AML-193 (cell line): ENCODE measurements at regions not wholly inside any gene's neighbourhood (a gene's known extent, or its start where the extent isn't known, plus 50 kb on each side); places are given as distances from the start of the nearest gene placed in this dataset.
"Not testable (repeated sequence)": the region's sequence is repeated elsewhere in the genome, so short reads cannot be mapped to it uniquely, and the experiment has no call there.

Experiments
- DNase-seq, 2 experiments: peaks; one replicate each; lab custom pipeline; 2025; lab: John Stamatoyannopoulos, UW

DNA sequence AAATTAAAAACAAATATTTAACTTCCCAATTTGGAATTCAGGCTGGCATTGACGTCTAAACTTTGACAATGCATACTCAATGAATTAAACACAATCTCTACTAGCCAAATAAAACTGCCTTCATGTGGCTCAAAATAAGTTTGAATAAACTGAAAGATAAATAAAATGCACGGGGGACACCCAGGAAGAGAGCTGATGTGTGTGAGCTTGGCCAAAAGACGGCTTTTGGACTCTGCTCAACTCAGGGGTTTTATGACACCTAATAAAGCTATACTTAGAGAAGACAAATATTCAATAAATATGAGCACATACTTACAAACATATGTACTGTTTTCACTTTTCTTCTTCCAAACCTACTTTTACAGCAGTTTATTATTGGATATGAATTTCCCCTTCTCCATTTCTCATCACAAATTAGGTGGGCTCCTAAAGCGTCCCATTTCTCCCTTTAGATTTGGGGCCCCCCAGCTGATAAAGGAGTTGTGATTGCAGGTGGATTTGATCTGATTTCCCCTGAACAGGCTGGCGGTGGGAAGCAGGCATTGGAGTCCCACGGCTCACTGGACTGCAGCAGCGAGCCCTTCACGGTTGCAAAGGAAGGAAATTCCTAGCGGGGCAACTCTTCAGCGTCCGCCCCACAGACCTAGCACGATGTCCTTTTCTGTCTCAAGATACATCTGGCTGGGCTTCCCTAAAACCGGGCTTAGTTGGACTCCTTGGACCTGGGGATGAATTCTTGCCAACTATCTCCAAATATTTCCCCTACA lies 79.6 kb downstream of the INSIG1 start:
- no peak for DNase-seq

DNA sequence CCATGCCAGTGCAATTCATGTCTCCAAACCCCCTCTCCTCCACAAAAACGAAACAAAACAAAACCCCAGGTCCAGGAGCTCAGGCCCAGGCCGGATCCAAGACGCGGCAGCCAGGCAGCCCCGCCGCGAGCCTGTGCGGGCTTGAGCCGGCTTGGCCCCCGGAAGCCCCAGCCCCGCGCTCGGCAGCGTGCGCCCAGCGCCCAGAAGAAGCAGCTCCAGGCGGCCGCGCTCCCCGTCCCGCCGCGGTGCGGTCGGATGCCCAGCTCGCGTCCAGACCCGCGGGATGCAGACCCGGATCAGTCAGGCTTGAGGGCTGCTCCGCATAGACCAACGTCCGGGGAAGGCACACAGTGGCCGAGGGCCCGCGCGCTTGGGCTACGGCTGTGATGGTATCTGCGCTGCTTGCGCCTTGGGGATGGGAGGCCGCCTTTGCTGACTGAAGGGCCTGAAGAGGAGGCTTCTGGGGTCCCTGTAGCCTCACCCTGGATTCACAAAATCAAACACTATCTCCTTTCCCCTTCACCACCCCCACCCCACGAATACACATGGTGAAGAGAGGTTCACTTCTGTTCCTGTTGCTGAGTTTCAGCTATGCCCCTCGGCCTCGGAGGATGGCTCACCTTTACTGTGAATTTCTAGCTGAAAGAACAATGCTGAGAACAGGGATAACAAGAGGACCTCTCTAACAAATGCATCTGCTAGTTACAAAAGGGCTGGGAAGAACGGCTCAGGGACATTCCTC lies 79.9 kb upstream of the EN2 start:
- DNase-seq: no peak

DNA sequence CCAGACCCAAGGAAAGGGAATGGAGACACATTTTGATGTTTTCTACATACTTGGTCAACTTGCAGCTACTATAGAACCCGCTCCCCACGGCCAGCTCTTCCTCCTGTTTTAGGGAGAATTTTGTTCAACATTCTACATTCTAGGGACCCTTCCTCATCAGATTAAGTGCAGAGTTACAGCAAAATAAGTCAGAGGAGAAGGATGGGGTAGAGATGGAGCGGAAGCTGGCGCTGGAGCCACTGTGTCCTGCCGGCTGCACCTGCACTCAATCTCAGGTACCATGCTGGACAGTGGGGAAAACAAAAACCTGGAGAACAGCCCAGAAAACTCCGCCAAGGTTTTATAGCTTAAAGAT lies 79.4 kb upstream of the EN2 start:
- DNase-seq: no peak

DNA sequence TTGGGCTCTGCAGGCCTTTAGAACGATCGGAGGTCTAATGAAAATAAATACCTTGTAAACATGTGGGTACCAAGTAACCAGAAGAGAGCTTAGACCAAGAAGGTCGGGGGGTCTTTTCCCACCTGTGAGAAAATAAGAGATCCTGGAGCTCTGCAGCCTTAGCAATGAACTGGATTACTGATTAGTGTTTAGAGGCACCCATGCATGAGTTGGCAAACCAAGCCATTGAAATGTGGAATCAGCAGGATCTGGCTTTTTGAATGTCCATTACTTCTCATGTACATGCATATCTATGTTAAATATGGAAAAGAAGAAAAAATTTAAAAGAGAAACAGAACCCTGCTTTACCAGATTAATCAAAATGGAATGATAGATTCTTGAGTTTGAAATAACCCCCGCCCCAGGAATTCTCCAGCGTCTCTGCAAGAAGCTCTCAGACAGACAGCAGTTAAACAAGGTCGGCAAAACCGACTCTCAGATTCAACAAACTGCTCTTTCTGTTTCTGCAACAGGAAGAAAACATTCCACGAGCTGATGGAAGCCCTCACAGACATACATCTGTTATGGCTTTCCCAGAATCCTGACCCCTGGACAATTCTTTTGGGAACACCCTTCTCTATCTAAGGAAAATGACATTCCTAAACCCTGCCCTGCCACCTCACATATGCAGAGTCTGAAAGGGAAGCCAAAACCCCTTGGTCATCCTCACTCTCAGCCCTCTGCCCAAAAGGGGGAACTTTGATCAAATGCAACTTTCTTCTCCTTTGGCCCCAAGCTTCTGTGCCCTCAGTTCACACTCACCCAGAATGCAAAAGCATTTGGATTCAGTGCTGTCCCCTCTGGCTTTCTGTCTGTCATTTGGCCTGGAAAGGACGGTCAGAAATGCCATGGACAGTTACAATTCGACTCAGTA lies 78.7 kb upstream of the EN2 start:
- DNase-seq: peak; percentile 42 to 44

DNA sequence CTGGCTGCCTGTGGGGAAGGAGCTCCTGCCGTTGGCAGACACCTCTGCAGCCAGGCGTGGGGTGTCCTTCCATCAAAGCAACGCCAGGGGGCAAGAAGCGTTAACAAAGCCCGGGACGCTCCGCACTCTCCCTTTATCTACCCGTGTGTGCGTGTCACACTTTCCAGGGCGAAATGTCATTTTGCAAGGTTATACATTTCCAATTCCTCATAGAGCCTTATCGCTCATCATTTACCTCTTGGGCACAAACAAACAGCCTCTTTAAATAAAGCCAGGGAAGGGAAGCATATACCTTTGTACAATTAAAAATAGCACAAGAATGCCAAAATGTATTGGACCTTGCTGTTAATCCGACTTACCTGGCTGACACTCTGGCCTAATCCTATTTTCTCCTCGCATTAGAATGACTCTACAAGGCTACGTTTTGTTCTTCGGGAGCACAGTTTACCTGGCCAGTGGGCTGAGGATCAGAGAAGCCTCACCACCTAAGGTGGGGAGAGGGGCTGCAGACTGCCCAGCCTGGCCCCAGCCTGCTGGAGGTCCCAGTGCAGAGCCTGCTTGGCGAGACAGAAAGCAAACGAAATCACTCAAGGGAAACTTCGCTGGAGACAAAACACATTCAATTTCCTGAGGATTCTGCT lies 77.6 kb upstream of the EN2 start:
- peak; percentile 70 to 72 for DNase-seq

DNA sequence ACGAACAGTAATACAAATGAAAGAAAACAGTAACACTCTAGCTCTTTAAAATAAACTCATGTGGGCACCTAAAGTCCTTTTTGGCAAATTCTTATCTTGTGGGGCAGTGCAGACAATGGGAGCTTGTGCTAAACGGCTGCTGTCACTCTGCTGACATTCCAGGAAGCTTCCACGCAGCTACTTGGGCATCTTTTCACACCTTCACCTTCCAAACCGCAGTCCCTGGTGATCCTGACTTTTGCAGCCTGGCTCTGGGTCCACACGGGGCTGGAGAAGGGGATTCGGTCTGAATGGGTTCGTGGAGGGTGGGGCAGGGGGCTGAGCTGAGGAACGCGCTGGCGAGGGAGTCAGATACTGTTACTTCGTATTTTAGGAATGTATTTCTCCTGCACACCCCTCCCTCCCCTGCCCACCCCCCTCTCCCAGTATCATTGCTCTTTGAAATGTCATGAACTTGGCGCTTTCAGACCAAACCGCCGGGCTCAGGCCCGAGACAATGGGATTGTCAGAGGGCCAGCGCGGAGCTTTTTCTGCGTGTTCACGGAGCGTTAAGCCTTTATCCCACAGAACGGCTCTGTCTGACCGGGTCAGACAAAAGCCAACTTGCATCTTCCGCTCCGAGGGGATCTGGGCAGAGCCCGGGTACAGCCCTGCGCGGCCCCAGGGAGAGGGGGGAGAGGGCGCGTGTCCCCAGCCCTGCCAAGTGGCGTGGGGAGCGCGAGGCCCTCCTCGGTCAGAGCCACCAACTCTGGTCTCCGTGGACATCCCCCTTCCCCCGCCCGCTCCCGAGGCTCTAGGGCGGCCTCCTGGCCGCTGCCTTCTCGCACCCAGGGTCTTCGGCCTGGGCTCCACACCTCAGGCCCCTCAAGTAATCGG lies 76.7 kb upstream of the EN2 start:
- no peak for DNase-seq

DNA sequence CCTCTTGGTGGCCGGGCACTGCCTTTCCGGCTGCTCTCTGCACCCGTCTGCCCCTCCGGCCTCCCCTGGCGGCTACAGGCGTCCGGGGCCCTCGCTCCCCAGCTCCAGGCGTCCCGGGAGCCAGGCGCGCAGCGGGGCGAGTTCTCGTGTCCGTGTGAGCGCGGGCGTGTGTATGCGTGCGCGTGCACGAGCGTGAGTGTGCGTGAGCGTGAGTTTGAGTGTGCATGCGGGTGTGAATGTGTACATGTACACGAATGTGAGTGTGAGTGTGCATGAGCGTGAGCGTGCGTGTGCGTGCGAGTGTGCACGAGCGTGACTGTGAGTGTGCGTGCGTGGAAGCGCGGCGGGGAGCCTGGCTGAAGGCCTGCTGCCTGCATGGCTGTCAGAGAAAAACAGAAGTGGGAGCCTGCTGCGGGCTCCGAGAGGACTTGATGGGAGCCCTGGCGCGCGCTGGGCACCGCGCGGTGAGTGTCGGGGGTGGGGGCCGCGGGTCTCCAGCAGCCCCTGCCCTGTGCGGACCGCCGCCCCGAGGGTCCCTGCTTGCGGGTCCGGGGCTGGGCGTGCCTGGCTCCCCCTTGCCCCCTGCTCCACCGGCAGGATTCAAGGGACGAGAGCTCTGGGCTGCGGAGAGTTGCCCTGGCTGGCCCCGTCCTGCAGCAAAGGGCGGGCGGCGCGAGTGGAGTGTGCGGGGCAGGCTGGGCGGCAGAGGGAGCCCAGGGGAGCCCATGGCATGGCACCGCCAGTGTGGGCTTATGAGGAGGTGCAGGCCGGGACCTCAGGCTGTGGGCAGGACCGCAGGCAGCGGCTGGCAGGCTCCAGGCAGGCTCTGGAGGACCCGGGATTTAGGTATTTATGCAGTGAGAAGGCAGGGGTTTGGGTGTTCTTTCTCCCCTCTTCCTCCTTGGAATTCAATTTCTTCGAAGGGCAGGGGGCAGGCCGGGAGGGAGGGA lies 75.8 kb upstream of the EN2 start:
- DNase-seq: no peak

DNA sequence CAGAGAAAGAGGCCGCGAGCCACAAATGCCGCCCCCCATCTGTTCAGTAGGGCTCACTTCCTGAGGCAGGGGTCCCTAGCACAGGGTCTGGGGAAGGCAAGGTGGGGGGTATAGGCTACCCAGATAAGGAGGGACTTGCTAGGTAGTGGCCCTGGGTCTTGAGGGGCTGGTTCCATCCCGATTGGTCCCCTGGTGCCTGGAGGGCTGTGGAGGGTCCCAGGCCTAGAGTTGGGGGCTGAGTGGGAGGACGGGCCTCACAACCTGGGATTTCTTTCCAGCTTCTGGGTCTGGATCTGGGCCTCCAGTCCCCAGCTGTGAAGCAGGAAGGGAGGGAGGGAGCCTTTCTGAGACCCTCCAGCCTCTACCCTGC lies 75.1 kb upstream of the EN2 start:
- no peak for DNase-seq

DNA sequence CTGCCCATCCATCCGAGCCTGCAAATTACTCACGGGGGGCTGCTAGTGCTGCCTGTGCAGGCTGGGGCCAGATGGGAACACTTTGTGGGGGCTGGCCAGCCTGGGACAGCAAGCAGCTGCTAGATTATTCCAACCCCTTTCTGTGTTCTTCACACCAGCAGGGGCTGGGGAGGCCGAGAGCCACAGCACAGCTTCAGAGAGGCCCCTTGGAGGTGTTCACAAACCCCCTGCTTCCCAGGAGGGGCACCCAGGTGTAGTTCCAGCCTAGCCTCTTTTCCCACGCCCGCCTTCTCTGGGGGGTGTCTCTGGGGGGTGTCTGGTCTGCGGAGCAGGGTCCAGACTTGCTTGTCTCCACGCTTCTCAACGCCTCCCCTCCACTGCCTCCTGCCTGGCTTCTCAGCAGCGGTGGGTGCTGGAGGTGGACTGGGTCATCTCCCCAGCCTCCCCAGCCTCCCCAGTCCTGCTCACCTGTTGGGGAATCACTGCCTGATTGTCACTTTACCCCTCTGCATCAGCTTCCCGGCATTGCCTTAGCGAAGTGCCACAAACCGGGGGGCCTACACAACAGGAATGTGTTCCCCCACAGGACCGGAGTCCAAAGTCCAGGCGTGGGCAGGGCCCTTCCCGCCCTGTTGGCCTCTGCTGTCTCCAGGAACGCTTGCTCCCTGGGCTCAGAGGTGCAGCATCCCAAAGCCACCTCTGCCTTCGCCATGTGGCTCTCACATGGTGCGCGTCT lies 74.0 kb upstream of the EN2 start:
- no peak for DNase-seq

DNA sequence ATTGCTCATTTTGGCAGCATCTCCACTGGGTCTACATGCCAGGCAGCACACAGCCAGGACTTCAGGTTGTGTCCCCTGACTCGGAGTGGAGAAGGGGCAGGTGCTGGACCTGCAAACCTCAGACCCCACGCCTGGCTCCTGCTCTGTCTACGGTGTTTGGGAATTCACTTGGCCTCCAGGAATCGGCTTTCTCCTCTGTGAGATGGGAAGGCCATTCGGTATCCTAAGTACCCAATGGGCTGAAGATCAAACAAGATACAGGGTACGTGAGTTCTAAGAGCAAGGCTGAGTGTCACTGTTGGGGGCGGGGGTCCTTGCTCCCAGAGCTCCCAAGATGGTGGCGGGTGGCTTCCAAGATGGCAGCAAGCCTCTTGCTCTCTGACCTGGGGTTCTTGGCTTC lies 73.2 kb upstream of the EN2 start:
- DNase-seq: no peak

DNA sequence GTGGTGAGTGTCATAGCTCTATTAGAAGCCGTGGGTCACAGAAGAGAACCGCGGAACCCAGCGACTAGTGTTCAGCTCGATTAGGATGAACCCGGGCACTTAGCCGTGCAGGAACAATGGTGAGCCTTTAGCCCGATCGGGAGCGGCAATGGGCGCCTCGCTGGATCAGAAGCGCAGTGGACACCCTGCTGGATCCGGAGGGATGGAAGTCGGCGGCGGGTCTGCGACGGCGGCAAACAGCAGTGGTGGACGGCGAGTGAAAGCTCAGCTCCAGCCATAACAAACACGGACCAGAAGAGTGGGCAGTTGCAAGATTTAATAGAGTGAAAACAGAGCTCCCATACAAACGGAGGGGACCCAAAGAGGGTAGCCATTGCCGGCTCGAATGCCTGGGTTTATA lies 72.7 kb upstream of the EN2 start:
- not testable (repeated sequence) for DNase-seq

DNA sequence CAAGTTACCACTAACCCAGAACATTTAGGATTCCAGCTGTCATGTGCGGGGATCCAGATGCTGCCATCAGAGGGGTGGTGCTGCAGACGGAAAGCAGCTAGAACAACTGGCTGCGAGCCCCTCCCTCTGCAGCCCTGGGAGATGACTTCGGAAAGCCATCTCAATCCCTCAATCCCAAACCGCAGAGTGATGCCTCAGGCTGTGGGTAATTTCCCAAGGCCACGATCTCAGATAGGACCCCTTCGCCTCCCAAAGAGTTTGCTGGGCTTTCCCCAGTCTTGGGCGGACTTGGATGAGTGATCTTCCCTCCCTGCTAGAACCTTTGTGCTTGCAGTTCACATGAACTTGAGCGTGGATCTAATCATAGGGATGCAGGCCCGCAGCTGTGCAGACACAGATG lies 71.3 kb upstream of the EN2 start:
- no peak for DNase-seq

DNA sequence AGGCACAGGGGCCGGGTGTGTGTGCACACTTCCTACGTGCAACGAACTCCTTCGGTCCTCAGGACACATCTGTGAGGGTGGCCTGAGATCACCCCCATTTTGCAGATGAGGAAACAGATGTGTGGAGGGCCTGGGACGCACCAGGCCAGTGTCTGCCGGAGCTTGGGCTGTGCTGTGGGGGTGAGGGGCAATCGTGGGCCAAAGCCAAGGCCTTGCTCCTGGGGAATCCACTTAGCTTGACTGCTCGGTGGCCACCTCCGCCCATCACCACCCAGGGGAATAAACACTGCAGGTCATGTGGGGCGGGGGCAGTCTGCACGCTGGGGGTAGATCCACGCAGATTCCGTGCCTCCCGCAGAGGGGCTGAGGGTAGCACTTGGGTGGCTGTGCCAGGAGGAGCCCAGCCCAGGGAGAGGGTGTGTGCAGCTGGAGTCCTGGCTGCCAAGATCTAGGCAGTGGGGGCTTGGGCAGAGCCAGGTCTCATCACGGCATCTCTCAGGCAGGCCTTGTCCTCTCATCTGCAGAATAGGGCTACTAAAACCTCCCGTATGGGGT lies 70.8 kb upstream of the EN2 start:
- DNase-seq: no peak

DNA sequence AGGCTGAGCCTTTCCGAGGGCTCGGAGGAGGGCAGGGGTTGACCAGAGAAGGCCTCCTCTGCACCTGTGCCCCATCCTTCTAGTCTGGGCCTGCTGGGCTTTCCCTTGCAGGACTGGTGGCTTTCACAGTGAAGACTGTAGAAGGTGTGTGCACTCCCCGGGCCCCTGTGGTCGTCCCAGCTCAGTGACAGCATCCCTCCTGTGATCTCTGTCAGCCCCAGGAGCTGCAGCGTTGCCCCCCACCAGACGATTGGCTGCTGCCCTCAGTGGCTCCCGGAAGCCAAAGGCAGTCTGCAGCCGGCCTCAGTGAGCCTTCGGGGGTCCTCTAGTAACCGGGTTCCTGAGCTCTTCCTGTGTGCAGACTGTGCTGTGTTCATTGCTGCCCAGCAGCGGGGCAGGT lies 69.4 kb upstream of the EN2 start:
- no peak for DNase-seq

DNA sequence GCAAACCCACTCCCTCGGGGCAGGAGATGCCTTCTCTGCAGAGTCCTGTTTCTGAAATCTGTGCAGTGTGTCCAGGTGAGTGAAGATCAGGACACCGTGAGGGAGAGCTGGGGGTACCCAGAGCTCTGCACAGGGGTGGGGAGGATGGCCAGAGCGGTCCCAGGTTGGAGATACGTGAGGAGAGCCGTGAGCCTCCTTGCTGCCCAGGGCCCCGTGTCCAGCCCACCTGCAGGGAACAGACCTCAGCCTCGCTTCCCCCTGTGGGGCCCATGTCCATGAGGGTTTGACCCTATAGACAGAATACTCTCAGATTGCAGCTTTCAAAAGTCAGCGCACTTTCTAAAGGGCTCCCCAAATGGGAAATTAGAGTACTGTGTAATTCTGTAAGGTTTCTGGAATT lies 66.5 kb upstream of the EN2 start:
- DNase-seq: no peak

DNA sequence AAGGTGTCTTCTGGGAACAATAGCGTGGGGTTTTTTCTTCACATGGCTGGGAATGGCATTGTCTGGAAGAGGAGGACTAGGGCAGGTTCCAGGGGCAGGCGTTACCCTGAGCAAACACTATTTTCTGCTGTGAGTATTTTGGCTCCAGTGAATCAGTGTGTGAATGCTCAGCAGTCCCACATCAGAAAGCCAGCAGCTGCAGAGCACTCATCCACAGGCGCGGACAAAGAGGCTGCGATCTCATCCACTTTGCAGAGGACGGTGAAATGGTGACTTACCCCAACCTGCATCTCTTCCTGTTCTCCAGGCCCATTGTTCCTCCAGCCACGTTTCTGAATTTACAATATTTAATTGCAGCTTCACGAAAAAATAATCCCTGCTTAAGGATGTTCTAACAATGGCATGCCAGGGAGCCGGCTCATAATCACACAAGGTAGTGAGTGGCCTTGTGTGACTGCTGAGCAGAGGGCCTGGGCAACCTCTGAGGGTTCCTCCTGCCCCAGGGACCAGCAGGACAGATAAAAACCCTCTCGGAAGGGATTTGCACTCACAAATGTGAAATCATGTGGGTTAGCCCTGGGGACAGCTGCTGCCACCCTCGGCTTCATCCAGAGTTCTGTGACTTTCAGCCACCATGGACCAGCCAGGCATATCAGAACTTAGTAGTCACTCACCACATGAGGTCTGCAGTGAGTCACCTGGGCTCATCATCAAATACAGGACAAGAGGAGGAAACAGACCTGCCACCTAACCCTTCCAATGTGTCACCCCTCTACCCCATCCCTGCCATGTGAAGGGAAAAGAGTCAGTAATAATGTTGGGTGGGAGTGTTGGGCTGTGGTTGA lies 65.0 kb upstream of the EN2 start:
- no peak for DNase-seq

DNA sequence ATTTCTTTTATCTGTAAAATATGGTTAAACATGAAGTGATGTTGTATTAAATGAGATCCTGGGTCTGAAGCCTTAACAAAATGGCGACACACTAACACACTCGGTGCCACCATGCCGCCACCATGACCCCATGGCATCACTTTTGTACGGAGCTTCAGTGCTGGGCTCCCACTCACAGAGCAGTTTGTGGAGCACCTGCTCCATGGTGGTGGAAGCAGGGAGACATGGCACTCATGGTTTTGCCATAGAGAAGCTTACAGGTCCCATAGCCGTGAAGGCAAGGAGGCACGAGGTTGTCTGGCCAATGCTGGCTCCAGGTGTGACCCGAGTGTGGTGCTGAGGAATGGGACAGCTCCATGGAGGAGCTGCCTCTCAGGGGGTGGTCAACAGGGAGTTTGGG lies 63.5 kb upstream of the EN2 start:
- DNase-seq: no peak

DNA sequence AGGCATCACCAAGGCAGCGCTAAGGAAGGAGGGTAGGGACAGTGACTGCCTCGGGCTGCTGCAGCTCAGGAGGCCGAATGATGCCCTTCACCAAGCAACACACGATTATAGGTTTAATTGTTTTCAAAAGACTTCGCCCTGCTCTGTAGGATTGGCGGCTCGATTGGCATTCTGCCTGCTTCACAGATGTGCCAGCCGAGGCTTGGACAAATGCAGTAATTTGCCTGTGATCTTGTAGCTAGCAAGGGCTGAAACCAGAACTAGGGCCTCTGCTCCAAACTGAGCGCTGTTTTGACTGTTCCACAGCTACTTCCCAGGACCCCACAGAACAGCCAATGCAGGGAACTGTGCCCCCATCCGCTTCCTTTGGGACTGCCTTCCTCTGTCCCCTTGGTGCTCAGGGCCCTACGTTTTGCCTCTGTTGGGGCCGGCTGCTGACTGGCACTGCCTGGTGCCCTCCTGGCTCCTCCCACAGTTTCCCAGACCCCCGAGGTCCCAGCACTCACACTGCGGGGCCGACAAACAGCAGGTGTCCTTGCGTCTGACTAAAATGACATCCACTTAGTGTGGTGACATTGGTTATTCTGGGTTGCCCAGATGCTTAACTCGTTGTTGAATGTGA lies 62.6 kb upstream of the EN2 start:
- DNase-seq: no peak
